Smooth muscle cell (in vitro differentiated cells): ENCODE measurements at regions not wholly inside any gene's neighbourhood (a gene's known extent, or its start where the extent isn't known, plus 50 kb on each side); places are given as distances from the start of the nearest gene placed in this dataset.

Source experiments
- DNase-seq: peaks from one replicate; lab custom pipeline; 2025; ENCODE audit not compliant: unreplicated experiment; lab: John Stamatoyannopoulos, UW
- H2AFZ ChIP-seq: fragments of 200-600 bp; sonication (generic); 2 replicates; pipeline ENCODE4 v1.6.0; 2016; ENCODE audit warnings: antibody characterized with exemption, low read depth, mild to moderate bottlenecking
- H3F3A ChIP-seq: fragments of 200-600 bp; sonication (generic); 2 replicates; pipeline ENCODE4 v1.6.0; 2017; ENCODE audit warnings: antibody characterized with exemption, low read depth
- H3K27ac ChIP-seq: fragments of 200-600 bp; sonication (generic); 2 replicates; pipeline ENCODE4 v1.5.1; 2016; ENCODE audit warnings: low read depth, mild to moderate bottlenecking
- H3K27me3 ChIP-seq: fragments of 200-600 bp; sonication (generic); 2 replicates; pipeline ENCODE4 v1.6.1; 2016; ENCODE audit warnings: low read depth, mild to moderate bottlenecking
- H3K36me3 ChIP-seq: fragments of 200-600 bp; sonication (generic); 2 replicates; pipeline ENCODE4 v1.5.1; 2016; ENCODE audit warnings: low read depth
- H3K4me1 ChIP-seq: fragments of 200-600 bp; sonication (generic); 2 replicates; pipeline ENCODE4 v1.5.1; 2016; ENCODE audit warnings: low read depth
- H3K4me2 ChIP-seq: fragments of 200-600 bp; sonication (generic); 2 replicates; pipeline ENCODE4 v1.6.0; 2016; ENCODE audit warnings: mild to moderate bottlenecking
- H3K4me3 ChIP-seq: fragments of 200-600 bp; sonication (generic); 2 replicates; pipeline ENCODE4 v1.5.1; 2016; ENCODE audit warnings: mild to moderate bottlenecking
- H3K79me2 ChIP-seq: fragments of 200-600 bp; sonication (generic); 2 replicates; pipeline ENCODE4 v1.6.0; 2016; ENCODE audit warnings: low read depth, mild to moderate bottlenecking
- H3K9ac ChIP-seq: fragments of 200-600 bp; sonication (generic); 2 replicates; pipeline ENCODE4 v1.6.0; 2016; ENCODE audit warnings: low read depth
- H3K9me3 ChIP-seq: fragments of 200-600 bp; sonication (generic); replicated peaks from 2 replicates; pipeline ENCODE4 v1.5.1; 2016; ENCODE audit warnings: low read depth
- H4K20me1 ChIP-seq: fragments of 200-600 bp; sonication (generic); 2 replicates; pipeline ENCODE4 v1.6.0; 2016; ENCODE audit warnings: low read depth
- WGBS: methylation state at CpG from one replicate; pipeline ENCODE4 v1.1.7; 2016; ENCODE audit warnings: low lambda C conversion rate; 5-methylcytosine and 5-hydroxymethylcytosine counted together
- TF ChIP-seq, protein P1 (sequence below): fragments of 200-600 bp; sonication (generic); IDR thresholded peaks from 2 replicates; pipeline ENCODE4 v1.5.1; 2017; ENCODE audit warnings: borderline replicate concordance, mild to moderate bottlenecking, antibody characterized with exemption; ENCODE audit not compliant: insufficient read depth, poor library complexity, severe bottlenecking

DNA sequence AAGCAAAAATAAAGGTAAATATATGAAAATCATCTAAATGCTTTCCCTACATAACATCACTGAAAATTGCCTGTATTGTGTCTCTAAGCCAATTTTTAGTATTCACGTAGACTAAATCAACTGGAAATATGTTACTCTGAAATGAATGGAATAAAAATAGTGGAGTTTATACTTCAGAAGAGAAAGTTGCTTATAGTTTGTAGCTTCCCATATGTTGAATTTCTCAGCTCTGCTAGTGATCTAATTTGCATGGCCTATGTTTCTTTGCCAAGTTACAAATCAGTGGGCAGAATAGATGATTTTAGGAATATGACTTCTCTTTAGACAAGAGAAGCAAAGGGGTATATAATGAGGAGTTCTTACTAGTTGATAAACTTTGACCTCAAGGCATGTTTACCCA, 850.2 kb downstream of the OLFM4 start:
- DNase-seq: no peak
- Histone ChIP-seq H3K27me3 (no peaks in the 10 kb centered on the region), H2AFZ (no peak overlapping the region), H3K9ac (no peak overlapping the region), H3K4me3 (no peak overlapping the region), H3K4me1 (no peaks in the 10 kb centered on the region), H3K79me2 (no peaks in the 10 kb centered on the region), H3K36me3 (no peaks in the 10 kb centered on the region), H3F3A (no peaks in the 10 kb centered on the region), H3K9me3 (no peaks in the 10 kb centered on the region), H3K4me2 (no peak overlapping the region), H3K27ac (no peak overlapping the region), H4K20me1 (no peaks in the 10 kb centered on the region)
- WGBS: 95% methylated on average over 1 of the region's 1 CpG
- TF ChIP-seq, protein P1, sequence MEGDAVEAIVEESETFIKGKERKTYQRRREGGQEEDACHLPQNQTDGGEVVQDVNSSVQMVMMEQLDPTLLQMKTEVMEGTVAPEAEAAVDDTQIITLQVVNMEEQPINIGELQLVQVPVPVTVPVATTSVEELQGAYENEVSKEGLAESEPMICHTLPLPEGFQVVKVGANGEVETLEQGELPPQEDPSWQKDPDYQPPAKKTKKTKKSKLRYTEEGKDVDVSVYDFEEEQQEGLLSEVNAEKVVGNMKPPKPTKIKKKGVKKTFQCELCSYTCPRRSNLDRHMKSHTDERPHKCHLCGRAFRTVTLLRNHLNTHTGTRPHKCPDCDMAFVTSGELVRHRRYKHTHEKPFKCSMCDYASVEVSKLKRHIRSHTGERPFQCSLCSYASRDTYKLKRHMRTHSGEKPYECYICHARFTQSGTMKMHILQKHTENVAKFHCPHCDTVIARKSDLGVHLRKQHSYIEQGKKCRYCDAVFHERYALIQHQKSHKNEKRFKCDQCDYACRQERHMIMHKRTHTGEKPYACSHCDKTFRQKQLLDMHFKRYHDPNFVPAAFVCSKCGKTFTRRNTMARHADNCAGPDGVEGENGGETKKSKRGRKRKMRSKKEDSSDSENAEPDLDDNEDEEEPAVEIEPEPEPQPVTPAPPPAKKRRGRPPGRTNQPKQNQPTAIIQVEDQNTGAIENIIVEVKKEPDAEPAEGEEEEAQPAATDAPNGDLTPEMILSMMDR: no peak

DNA sequence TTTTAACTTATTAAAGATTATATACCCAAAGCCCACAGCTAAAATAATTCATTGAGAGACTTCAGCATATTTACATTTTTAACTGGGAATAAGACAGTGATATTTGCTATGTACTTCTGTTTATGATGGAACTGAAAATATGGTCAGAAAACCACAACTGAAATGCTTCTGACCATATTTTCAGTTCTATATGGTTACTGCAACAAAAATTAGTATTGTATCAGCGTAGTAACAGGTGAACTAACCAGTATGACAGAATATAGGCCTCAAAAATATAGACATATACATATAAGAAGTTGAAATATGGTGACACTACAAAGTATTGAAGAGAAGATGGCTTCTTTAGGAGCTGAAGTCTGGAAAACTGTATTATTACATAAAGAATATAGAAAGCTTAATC, 857.4 kb downstream of the OLFM4 start:
- H3K9ac ChIP-seq: no peak overlapping the region
- H3K27ac ChIP-seq: no peak overlapping the region
- no peaks in the 10 kb centered on the region for H3K9me3 ChIP-seq
- TF ChIP-seq, protein P1: no peak
- no peaks in the 10 kb centered on the region for H4K20me1 ChIP-seq
- no peaks in the 10 kb centered on the region for H3F3A ChIP-seq
- no peaks in the 10 kb centered on the region for H3K79me2 ChIP-seq
- WGBS: 63% methylated on average over 1 of the region's 1 CpG
- no peaks in the 10 kb centered on the region for H3K36me3 ChIP-seq
- H3K4me3 ChIP-seq: no peak overlapping the region
- no peaks in the 10 kb centered on the region for H3K4me1 ChIP-seq
- peaks cover 10% of the 10 kb centered on the region for H3K27me3 ChIP-seq
- no peak for DNase-seq
- H2AFZ ChIP-seq: no peak overlapping the region
- no peak overlapping the region for H3K4me2 ChIP-seq

DNA sequence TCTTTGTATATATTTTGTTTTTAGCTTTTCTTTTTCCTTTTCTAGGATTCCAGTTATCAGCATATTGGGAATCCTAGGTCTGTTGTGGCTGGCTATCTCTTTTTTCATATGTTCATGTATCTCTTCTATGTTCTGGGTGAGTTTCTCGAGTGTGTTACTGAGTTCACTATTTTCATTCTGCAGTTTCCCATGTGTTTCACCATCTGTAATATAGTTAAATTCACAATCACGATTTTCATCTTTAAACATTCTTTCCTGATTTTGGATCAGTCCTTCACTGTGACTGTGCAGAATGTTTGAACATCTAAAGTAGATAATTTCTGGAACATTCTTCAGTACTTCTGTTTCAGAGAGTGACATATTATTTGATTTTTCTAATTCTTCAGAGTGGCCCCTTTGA, 862.1 kb downstream of the OLFM4 start:
- Histone ChIP-seq H3K4me3 (no peak overlapping the region), H3K36me3 (no peaks in the 10 kb centered on the region), H3K4me2 (no peak overlapping the region), H3K9ac (no peak overlapping the region), H3K27me3 (peaks cover 10% of the 10 kb centered on the region), H3F3A (no peaks in the 10 kb centered on the region), H2AFZ (no peak overlapping the region), H3K4me1 (no peaks in the 10 kb centered on the region), H3K79me2 (no peaks in the 10 kb centered on the region), H4K20me1 (no peaks in the 10 kb centered on the region), H3K9me3 (no peaks in the 10 kb centered on the region), H3K27ac (no peak overlapping the region)
- TF ChIP-seq, protein P1: no peak
- no peak for DNase-seq
- 89% methylated on average over 2 of the region's 2 CpGs for WGBS

DNA sequence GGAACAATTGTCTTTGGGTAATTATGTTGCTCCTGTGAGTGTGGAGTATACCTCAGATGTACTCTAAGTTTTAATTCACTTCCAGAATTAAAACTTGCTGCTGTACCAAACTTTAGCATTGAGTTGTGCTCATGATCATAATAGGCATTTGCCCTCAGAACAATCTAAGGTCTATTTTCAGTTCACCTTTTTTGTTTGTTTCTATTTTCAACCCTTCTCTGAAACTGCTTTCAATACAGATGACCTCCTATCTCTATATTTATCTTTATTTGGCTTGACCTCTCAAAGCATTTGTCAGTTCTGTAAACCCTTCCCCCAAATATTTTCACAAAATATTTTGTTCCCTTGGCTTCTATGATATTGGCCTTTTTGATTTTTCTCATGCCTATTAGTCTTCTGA, 873.0 kb downstream of the OLFM4 start:
- H3K4me3 ChIP-seq: no peak overlapping the region
- H3K4me1 ChIP-seq: no peaks in the 10 kb centered on the region
- H4K20me1 ChIP-seq: no peaks in the 10 kb centered on the region
- TF ChIP-seq, protein P1: no peak
- H3K79me2 ChIP-seq: no peaks in the 10 kb centered on the region
- H3K9ac ChIP-seq: no peak overlapping the region
- no peak overlapping the region for H3K4me2 ChIP-seq
- no peaks in the 10 kb centered on the region for H3K9me3 ChIP-seq
- no peak for DNase-seq
- no peaks in the 10 kb centered on the region for H3F3A ChIP-seq
- no peak overlapping the region for H2AFZ ChIP-seq
- no peaks in the 10 kb centered on the region for H3K36me3 ChIP-seq
- no peaks in the 10 kb centered on the region for H3K27me3 ChIP-seq
- no peak overlapping the region for H3K27ac ChIP-seq
